ENCODE measurements at regions not wholly inside any gene's neighbourhood (a gene's known extent, or its start where the extent isn't known, plus 50 kb on each side); places are given as distances from the start of the nearest gene placed in this dataset.

- TF ChIP-seq POLR2AphosphoS5 (IDR thresholded peaks at IDR 0.05) (no peak), EP300 (IDR thresholded peaks at IDR 0.05) (no peak), POLR2A (IDR thresholded peaks at IDR 0.05) (no peak), CTCF (IDR thresholded peaks at IDR 0.05) (no peak)
- Histone ChIP-seq H3K36me3 (no peaks in the 10 kb centered on the region), H3K9me3 (no peaks in the 10 kb centered on the region), H3K4me3 (no peak overlapping the region), H3K4me1 (peaks cover 3% of the 10 kb centered on the region), H3K27ac (no peak overlapping the region), H3K27me3 (no peaks in the 10 kb centered on the region)
- no peak for DNase-seq (ENCODE audit: low spot score in 2 of 2)
- 90% methylated on average over 9 of the region's 9 CpGs for WGBS
Observed at GRCh38 chr19:31128291-31128690, 220.9 kb downstream of the TSHZ3 start.

- H3K27me3 ChIP-seq, result no peaks in the 10 kb centered on the region
- H3K36me3 ChIP-seq, result no peaks in the 10 kb centered on the region
- no peak for DNase-seq (ENCODE audit: low spot score in 2 of 2)
- H3K4me3 ChIP-seq, result no peak overlapping the region
- no peaks in the 10 kb centered on the region for H3K9me3 ChIP-seq
- TF ChIP-seq CTCF (IDR thresholded peaks at IDR 0.05) (no peak), EP300 (IDR thresholded peaks at IDR 0.05) (no peak), POLR2AphosphoS5 (IDR thresholded peaks at IDR 0.05) (no peak), POLR2A (IDR thresholded peaks at IDR 0.05) (no peak)
- H3K4me1 ChIP-seq, result peaks cover 3% of the 10 kb centered on the region
- 69% methylated on average over 14 of the region's 14 CpGs for WGBS
- H3K27ac ChIP-seq, result no peak overlapping the region
Observed at GRCh38 chr19:31127134-31127967, 221.9 kb downstream of the TSHZ3 start.

GRCh38 chr19:31126236-31126635, 223.0 kb downstream of the TSHZ3 start:
- no peaks in the 10 kb centered on the region for H3K36me3 ChIP-seq
- H3K4me3 ChIP-seq, result no peak overlapping the region
- 90% methylated on average over 6 of the region's 6 CpGs for WGBS
- H3K27me3 ChIP-seq, result no peaks in the 10 kb centered on the region
- TF ChIP-seq POLR2A (IDR thresholded peaks at IDR 0.05), result no peak
- no peak for TF ChIP-seq CTCF (IDR thresholded peaks at IDR 0.05)
- no peak for TF ChIP-seq EP300 (IDR thresholded peaks at IDR 0.05)
- TF ChIP-seq POLR2AphosphoS5 (IDR thresholded peaks at IDR 0.05), result no peak
- DNase-seq (ENCODE audit: low spot score in 2 of 2), result no peak
- H3K27ac ChIP-seq, result no peak overlapping the region
- peaks cover 3% of the 10 kb centered on the region for H3K4me1 ChIP-seq
- H3K9me3 ChIP-seq, result no peaks in the 10 kb centered on the region

- H3K36me3 ChIP-seq, result no peaks in the 10 kb centered on the region
- DNase-seq (ENCODE audit: low spot score in 2 of 2), result no peak
- 99% methylated on average over 5 of the region's 5 CpGs for WGBS
- no peaks in the 10 kb centered on the region for H3K27me3 ChIP-seq
- no peak overlapping the region for H3K4me3 ChIP-seq
- peaks cover 3% of the 10 kb centered on the region for H3K4me1 ChIP-seq
- TF ChIP-seq EP300 (IDR thresholded peaks at IDR 0.05), result no peak
- TF ChIP-seq CTCF (IDR thresholded peaks at IDR 0.05), result no peak
- no peak for TF ChIP-seq POLR2A (IDR thresholded peaks at IDR 0.05)
- TF ChIP-seq POLR2AphosphoS5 (IDR thresholded peaks at IDR 0.05), result no peak
- no peaks in the 10 kb centered on the region for H3K9me3 ChIP-seq
- H3K27ac ChIP-seq, result no peak overlapping the region
Observed at GRCh38 chr19:31125071-31125470, 224.2 kb downstream of the TSHZ3 start.

- Histone ChIP-seq H3K4me1 (no peaks in the 10 kb centered on the region), H3K4me3 (no peak overlapping the region), H3K9me3 (no peaks in the 10 kb centered on the region), H3K36me3 (no peaks in the 10 kb centered on the region), H3K27me3 (no peaks in the 10 kb centered on the region), H3K27ac (no peak overlapping the region)
- WGBS, result 90% methylated on average over 6 of the region's 6 CpGs
- DNase-seq (ENCODE audit: low spot score in 2 of 2), result no peak
- TF ChIP-seq CTCF (IDR thresholded peaks at IDR 0.05) (no peak), EP300 (IDR thresholded peaks at IDR 0.05) (no peak), POLR2A (IDR thresholded peaks at IDR 0.05) (no peak), POLR2AphosphoS5 (IDR thresholded peaks at IDR 0.05) (no peak)
Observed at GRCh38 chr19:31121501-31121900, 227.7 kb downstream of the TSHZ3 start.
